ENCODE measurements at regions not wholly inside any gene's neighbourhood (a gene's known extent, or its start where the extent isn't known, plus 50 kb on each side); places are given as distances from the start of the nearest gene placed in this dataset.
A peak's percentile ranks its signal among the peaks of the same experiment; 100 is the strongest.

GRCh38 chr13:53240401-53241025, 211.9 kb downstream of the OLFM4 start:
- no peak overlapping the region for H2BK12ac ChIP-seq (ENCODE audit: low read length in 2 of 2)
- H3K23ac ChIP-seq (ENCODE audit: low read length in 2 of 2) = no peak overlapping the region
- no peak overlapping the region for H2AFZ ChIP-seq (ENCODE audit: low read depth, low read length)
- H3K27me3 ChIP-seq (ENCODE audit: control insufficient read depth in 1 of 2, insufficient read depth in 1 of 2, low read length in 2 of 2) = no peaks in the 10 kb centered on the region
- no peak overlapping the region for H3K18ac ChIP-seq (ENCODE audit: low read depth in 1 of 2, low read length in 2 of 2)
- DNase-seq = no peak
- WGBS = 62% methylated on average over 13 of the region's 14 CpGs
- H3K9me3 ChIP-seq (ENCODE audit: control insufficient read depth, low read length) = no peaks in the 10 kb centered on the region
- no peak overlapping the region for H4K8ac ChIP-seq (ENCODE audit: low read length)
- H3K4ac ChIP-seq (ENCODE audit: low read depth in 1 of 2, low read length in 2 of 2) = no peak overlapping the region
- H2BK120ac ChIP-seq (ENCODE audit: low read depth, low read length) = no peak overlapping the region
- H4K91ac ChIP-seq (ENCODE audit: low read length) = no peak overlapping the region
- no peaks in the 10 kb centered on the region for H3K36me3 ChIP-seq (ENCODE audit: control insufficient read depth in 1 of 2, insufficient read depth in 2 of 2, low read depth in 1 of 2, low read length in 2 of 2)
- no peak overlapping the region for H2BK15ac ChIP-seq (ENCODE audit: low read depth, poor library complexity, severe bottlenecking)
- no peaks in the 10 kb centered on the region for H3K4me1 ChIP-seq (ENCODE audit: control insufficient read depth, insufficient read depth, low read depth, low read length)
- no peak overlapping the region for H3K4me2 ChIP-seq (ENCODE audit: low read length, poor library complexity, severe bottlenecking)
- no peak overlapping the region for H3K9ac ChIP-seq (ENCODE audit: low read length)
- H2AK5ac ChIP-seq (ENCODE audit: low read length, severe bottlenecking) = no peak overlapping the region
- no peak overlapping the region for H3K4me3 ChIP-seq (ENCODE audit: insufficient read depth in 1 of 2, low read depth in 1 of 2, low read length in 2 of 2)
- H2BK5ac ChIP-seq (ENCODE audit: low read depth, low read length, poor library complexity, severe bottlenecking) = no peak overlapping the region
- no peak overlapping the region for H3K14ac ChIP-seq (ENCODE audit: low read length in 2 of 2)
- no peaks in the 10 kb centered on the region for H3K79me1 ChIP-seq (replicated peaks; ENCODE audit: low read length, poor library complexity, severe bottlenecking)
- H3K27ac ChIP-seq (ENCODE audit: low read length, poor library complexity, severe bottlenecking) = no peak overlapping the region

GRCh38 chr13:53241891-53242348, 213.3 kb downstream of the OLFM4 start:
- Histone ChIP-seq H2BK15ac (ENCODE audit: low read depth, poor library complexity, severe bottlenecking) (no peak overlapping the region), H3K23ac (ENCODE audit: low read length in 2 of 2) (no peak overlapping the region), H3K4me1 (ENCODE audit: control insufficient read depth, insufficient read depth, low read depth, low read length) (no peaks in the 10 kb centered on the region), H3K14ac (ENCODE audit: low read length in 2 of 2) (no peak overlapping the region), H3K27ac (ENCODE audit: low read length, poor library complexity, severe bottlenecking) (no peak overlapping the region), H3K27me3 (ENCODE audit: control insufficient read depth in 1 of 2, insufficient read depth in 1 of 2, low read length in 2 of 2) (peaks cover 0 to 2% of the 10 kb centered on the region in 2 experiments), H4K8ac (ENCODE audit: low read length) (no peak overlapping the region), H2AK5ac (ENCODE audit: low read length, severe bottlenecking) (no peak overlapping the region), H2BK120ac (ENCODE audit: low read depth, low read length) (no peak overlapping the region), H3K9me3 (ENCODE audit: control insufficient read depth, low read length) (no peaks in the 10 kb centered on the region), H3K4me2 (ENCODE audit: low read length, poor library complexity, severe bottlenecking) (no peak overlapping the region), H3K4me3 (ENCODE audit: insufficient read depth in 1 of 2, low read depth in 1 of 2, low read length in 2 of 2) (no peak overlapping the region), H2BK12ac (ENCODE audit: low read length in 2 of 2) (no peak overlapping the region), H2AFZ (ENCODE audit: low read depth, low read length) (no peak overlapping the region), H3K4ac (ENCODE audit: low read depth in 1 of 2, low read length in 2 of 2) (no peak overlapping the region), H3K36me3 (ENCODE audit: control insufficient read depth in 1 of 2, insufficient read depth in 2 of 2, low read depth in 1 of 2, low read length in 2 of 2) (no peaks in the 10 kb centered on the region), H3K79me1 (replicated peaks; ENCODE audit: low read length, poor library complexity, severe bottlenecking) (no peaks in the 10 kb centered on the region), H3K9ac (ENCODE audit: low read length) (no peak overlapping the region), H3K18ac (ENCODE audit: low read depth in 1 of 2, low read length in 2 of 2) (no peak overlapping the region), H4K91ac (ENCODE audit: low read length) (no peak overlapping the region), H2BK5ac (ENCODE audit: low read depth, low read length, poor library complexity, severe bottlenecking) (no peak overlapping the region)
- 73% methylated on average over 5 of the region's 5 CpGs for WGBS
- DNase-seq = no peak

DNA sequence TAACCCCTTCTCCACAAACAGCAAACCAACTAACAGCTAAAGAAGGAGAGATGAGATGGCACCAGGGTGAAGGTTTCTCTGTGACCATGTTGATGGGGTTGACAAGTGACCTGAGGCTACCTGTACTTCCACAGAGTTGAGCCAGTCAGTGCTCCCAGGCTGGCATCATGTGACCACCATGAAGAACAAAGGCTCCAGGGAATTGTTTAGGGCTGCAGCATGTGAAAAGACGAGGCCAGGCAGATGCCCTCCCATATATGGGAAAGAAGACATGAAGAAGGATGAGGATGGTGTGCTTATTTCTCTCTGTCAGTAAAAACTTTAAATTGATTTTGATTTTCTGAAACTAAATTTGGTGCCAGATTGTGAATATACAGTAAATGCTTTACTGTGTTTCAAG, 220.6 kb downstream of the OLFM4 start:
- Histone ChIP-seq H3K27ac (ENCODE audit: low read length, poor library complexity, severe bottlenecking) (no peak overlapping the region), H3K79me1 (replicated peaks; ENCODE audit: low read length, poor library complexity, severe bottlenecking) (no peaks in the 10 kb centered on the region), H2AFZ (ENCODE audit: low read depth, low read length) (no peak overlapping the region), H3K4ac (ENCODE audit: low read depth in 1 of 2, low read length in 2 of 2) (no peak overlapping the region), H2AK5ac (ENCODE audit: low read length, severe bottlenecking) (no peak overlapping the region), H2BK120ac (ENCODE audit: low read depth, low read length) (no peak overlapping the region), H4K8ac (ENCODE audit: low read length) (no peak overlapping the region), H2BK12ac (ENCODE audit: low read length in 2 of 2) (no peak overlapping the region), H2BK5ac (ENCODE audit: low read depth, low read length, poor library complexity, severe bottlenecking) (no peak overlapping the region), H3K9ac (ENCODE audit: low read length) (no peak overlapping the region), H3K9me3 (ENCODE audit: control insufficient read depth, low read length) (no peaks in the 10 kb centered on the region), H3K4me3 (ENCODE audit: insufficient read depth in 1 of 2, low read depth in 1 of 2, low read length in 2 of 2) (no peak overlapping the region), H3K14ac (ENCODE audit: low read length in 2 of 2) (no peak overlapping the region), H3K23ac (ENCODE audit: low read length in 2 of 2) (no peak overlapping the region), H4K91ac (ENCODE audit: low read length) (no peak overlapping the region), H3K4me2 (ENCODE audit: low read length, poor library complexity, severe bottlenecking) (no peak overlapping the region), H3K36me3 (ENCODE audit: control insufficient read depth in 1 of 2, insufficient read depth in 2 of 2, low read depth in 1 of 2, low read length in 2 of 2) (no peaks in the 10 kb centered on the region), H3K27me3 (ENCODE audit: control insufficient read depth in 1 of 2, insufficient read depth in 1 of 2, low read length in 2 of 2) (peaks cover 0 to 2% of the 10 kb centered on the region in 2 experiments), H3K4me1 (ENCODE audit: control insufficient read depth, insufficient read depth, low read depth, low read length) (no peaks in the 10 kb centered on the region), H3K18ac (ENCODE audit: low read depth in 1 of 2, low read length in 2 of 2) (no peak overlapping the region), H2BK15ac (ENCODE audit: low read depth, poor library complexity, severe bottlenecking) (no peak overlapping the region)
- 62% methylated on average over 1 of the region's 1 CpG for WGBS
- no peak for DNase-seq

- WGBS = 75% methylated on average over 3 of the region's 6 CpGs
- peak; percentile 67 for DNase-seq
- Histone ChIP-seq H3K18ac (ENCODE audit: low read depth in 1 of 2, low read length in 2 of 2) (no peak overlapping the region), H3K14ac (ENCODE audit: low read length in 2 of 2) (no peak overlapping the region), H3K4me1 (ENCODE audit: control insufficient read depth, insufficient read depth, low read depth, low read length) (no peaks in the 10 kb centered on the region), H4K8ac (ENCODE audit: low read length) (no peak overlapping the region), H3K27me3 (ENCODE audit: control insufficient read depth in 1 of 2, insufficient read depth in 1 of 2, low read length in 2 of 2) (peaks cover 0 to 2% of the 10 kb centered on the region in 2 experiments), H3K79me1 (replicated peaks; ENCODE audit: low read length, poor library complexity, severe bottlenecking) (no peaks in the 10 kb centered on the region), H3K4ac (ENCODE audit: low read depth in 1 of 2, low read length in 2 of 2) (no peak overlapping the region), H2BK12ac (ENCODE audit: low read length in 2 of 2) (no peak overlapping the region), H2BK15ac (ENCODE audit: low read depth, poor library complexity, severe bottlenecking) (no peak overlapping the region), H3K4me3 (ENCODE audit: insufficient read depth in 1 of 2, low read depth in 1 of 2, low read length in 2 of 2) (no peak overlapping the region), H2AK5ac (ENCODE audit: low read length, severe bottlenecking) (no peak overlapping the region), H2BK120ac (ENCODE audit: low read depth, low read length) (no peak overlapping the region), H2AFZ (ENCODE audit: low read depth, low read length) (no peak overlapping the region), H3K23ac (ENCODE audit: low read length in 2 of 2) (no peak overlapping the region), H4K91ac (ENCODE audit: low read length) (no peak overlapping the region), H2BK5ac (ENCODE audit: low read depth, low read length, poor library complexity, severe bottlenecking) (no peak overlapping the region), H3K9ac (ENCODE audit: low read length) (no peak overlapping the region), H3K27ac (ENCODE audit: low read length, poor library complexity, severe bottlenecking) (no peak overlapping the region), H3K36me3 (ENCODE audit: control insufficient read depth in 1 of 2, insufficient read depth in 2 of 2, low read depth in 1 of 2, low read length in 2 of 2) (no peaks in the 10 kb centered on the region), H3K9me3 (ENCODE audit: control insufficient read depth, low read length) (no peaks in the 10 kb centered on the region), H3K4me2 (ENCODE audit: low read length, poor library complexity, severe bottlenecking) (no peak overlapping the region)
These were observed 221.8 kb downstream of the OLFM4 start for GRCh38 chr13:53250272-53250875.

Measured in mesenchymal stem cell (in vitro differentiated cells and primary cell).